ENCODE measurements at regions not wholly inside any gene's neighbourhood (a gene's known extent, or its start where the extent isn't known, plus 50 kb on each side); places are given as distances from the start of the nearest gene placed in this dataset.

DNA sequence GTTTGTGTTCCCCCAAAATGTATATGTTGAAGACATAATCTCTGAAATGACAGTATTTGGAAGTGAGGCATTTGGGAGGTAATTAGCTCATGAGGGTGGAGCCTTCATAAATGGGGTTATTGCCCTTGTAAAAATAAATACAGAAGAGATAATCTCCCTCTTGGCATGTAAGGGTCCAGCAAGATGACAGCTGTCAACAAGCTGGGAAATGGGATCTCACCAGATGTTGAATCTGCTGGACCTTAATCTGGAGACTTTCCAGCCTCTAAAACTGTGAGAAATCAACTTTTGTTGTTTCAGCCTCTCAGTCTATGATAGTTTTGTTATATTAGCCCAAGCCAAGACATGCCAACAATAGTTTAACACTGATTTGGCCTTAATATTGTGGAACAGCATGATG, 438.2 kb upstream of the PCDH7 start:
- ChIA-PET CTCF (no interaction called here), POLR2A (no interaction called here)
- no peak overlapping the region for H3K4me3 ChIP-seq (ENCODE audit: low read depth, low read length)
- no peak for DNase-seq (ENCODE audit: low read depth, low spot score)
- TF ChIP-seq, protein P1, sequence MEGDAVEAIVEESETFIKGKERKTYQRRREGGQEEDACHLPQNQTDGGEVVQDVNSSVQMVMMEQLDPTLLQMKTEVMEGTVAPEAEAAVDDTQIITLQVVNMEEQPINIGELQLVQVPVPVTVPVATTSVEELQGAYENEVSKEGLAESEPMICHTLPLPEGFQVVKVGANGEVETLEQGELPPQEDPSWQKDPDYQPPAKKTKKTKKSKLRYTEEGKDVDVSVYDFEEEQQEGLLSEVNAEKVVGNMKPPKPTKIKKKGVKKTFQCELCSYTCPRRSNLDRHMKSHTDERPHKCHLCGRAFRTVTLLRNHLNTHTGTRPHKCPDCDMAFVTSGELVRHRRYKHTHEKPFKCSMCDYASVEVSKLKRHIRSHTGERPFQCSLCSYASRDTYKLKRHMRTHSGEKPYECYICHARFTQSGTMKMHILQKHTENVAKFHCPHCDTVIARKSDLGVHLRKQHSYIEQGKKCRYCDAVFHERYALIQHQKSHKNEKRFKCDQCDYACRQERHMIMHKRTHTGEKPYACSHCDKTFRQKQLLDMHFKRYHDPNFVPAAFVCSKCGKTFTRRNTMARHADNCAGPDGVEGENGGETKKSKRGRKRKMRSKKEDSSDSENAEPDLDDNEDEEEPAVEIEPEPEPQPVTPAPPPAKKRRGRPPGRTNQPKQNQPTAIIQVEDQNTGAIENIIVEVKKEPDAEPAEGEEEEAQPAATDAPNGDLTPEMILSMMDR (IDR thresholded peaks at IDR 0.05; ENCODE audit: insufficient read depth, low read length, missing control alignments), result no peak

DNA sequence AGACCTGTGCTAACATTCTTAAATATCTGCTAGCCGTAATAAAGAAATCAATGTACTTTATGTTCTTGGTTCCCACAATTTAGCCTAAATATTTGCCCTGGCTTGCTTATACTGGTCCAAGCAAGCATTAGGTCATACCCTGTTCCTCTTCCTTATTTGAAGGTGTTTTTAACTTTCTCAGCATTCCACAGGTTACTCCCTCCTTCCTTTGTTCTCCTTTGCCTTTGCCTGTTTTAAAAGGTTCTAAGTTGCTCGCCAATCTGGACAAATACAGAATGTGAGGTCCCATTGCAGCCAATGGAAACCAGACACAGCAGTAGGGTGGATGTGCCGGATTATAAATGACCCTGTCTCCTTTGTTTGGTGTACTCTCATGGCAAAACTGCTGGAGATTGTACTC, 436.8 kb upstream of the PCDH7 start:
- ChIA-PET POLR2A (no interaction called here), CTCF (no interaction called here)
- DNase-seq (ENCODE audit: low read depth, low spot score), result no peak
- H3K4me3 ChIP-seq (ENCODE audit: low read depth, low read length), result no peak overlapping the region
- TF ChIP-seq, protein P1 (IDR thresholded peaks at IDR 0.05; ENCODE audit: insufficient read depth, low read length, missing control alignments), result no peak

DNA sequence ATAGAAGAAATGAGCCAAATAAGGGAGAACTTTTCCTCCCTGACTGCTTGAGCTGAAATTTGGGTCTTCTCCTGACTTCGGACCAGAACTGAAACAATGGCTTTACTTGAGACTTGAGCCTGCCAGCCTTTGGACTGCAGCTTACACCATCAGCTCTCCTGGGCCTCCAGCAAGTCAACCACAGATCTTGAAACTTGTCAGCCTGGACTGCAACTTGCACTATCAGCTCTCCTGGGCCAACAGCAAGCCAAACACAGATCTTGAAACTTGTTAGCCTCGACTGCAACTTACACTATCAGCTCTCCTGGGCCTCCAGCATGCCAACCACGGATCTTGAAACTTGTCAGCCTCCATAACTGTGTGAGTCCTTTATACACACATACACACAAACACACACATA, 425.9 kb upstream of the PCDH7 start:
- no peak for DNase-seq (ENCODE audit: low read depth, low spot score)
- ChIA-PET CTCF (no interaction called here), POLR2A (no interaction called here)
- no peak overlapping the region for H3K4me3 ChIP-seq (ENCODE audit: low read depth, low read length)
- TF ChIP-seq, protein P1 (IDR thresholded peaks at IDR 0.05; ENCODE audit: insufficient read depth, low read length, missing control alignments), result no peak

DNA sequence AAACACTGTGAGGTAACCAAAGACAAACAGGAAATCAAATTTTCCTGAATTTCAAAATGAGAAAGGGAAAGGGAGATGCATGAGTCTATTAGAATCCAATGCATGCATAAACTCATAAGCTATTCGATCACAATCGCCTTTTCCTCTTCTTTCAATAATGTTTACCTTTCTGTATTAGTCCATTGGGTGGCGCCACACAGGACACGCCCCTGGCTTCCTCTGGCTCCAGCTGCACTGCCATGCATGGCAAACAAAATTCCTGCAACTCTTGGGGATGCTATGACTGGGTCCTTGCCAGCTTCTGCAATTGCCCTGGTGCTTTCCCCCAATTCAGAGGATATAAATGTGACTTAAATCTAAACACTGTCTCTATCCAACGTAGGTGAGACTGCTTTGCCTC, 424.5 kb upstream of the PCDH7 start:
- CTCF ChIA-PET, result no interaction called here

DNA sequence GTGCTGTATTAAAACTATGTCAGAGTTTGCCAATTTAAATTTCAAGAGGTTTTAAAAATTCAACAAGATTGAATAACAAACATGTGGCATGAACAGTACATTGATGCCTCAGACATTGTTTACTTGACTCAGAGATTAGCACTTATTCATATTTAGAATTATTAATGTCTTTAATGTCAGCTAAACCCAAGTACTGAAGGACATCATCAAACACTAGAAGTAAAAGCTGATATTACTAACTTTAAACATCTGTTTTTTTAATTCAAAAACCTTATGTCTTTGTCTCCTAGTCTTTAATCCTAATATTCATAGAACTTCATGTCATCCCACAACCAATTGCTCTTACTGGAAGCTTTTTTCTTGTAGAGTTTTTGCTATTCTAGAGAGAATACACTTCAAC, 406.2 kb upstream of the PCDH7 start:
- CTCF ChIA-PET, result no interaction called here
- H3K4me3 ChIP-seq (ENCODE audit: low read depth, low read length), result no peak overlapping the region
- no peak for DNase-seq (ENCODE audit: low read depth, low spot score)
- TF ChIP-seq, protein P1 (IDR thresholded peaks at IDR 0.05; ENCODE audit: insufficient read depth, low read length, missing control alignments), result no peak
- POLR2A ChIA-PET, result no interaction called here

More for the DNA sequence above, 424.5 kb upstream of the PCDH7 start:
- DNase-seq (ENCODE audit: low read depth, low spot score), result no peak
- POLR2A ChIA-PET, result no interaction called here
- no peak overlapping the region for H3K4me3 ChIP-seq (ENCODE audit: low read depth, low read length)
- TF ChIP-seq, protein P1 (IDR thresholded peaks at IDR 0.05; ENCODE audit: insufficient read depth, low read length, missing control alignments), result no peak

DNA sequence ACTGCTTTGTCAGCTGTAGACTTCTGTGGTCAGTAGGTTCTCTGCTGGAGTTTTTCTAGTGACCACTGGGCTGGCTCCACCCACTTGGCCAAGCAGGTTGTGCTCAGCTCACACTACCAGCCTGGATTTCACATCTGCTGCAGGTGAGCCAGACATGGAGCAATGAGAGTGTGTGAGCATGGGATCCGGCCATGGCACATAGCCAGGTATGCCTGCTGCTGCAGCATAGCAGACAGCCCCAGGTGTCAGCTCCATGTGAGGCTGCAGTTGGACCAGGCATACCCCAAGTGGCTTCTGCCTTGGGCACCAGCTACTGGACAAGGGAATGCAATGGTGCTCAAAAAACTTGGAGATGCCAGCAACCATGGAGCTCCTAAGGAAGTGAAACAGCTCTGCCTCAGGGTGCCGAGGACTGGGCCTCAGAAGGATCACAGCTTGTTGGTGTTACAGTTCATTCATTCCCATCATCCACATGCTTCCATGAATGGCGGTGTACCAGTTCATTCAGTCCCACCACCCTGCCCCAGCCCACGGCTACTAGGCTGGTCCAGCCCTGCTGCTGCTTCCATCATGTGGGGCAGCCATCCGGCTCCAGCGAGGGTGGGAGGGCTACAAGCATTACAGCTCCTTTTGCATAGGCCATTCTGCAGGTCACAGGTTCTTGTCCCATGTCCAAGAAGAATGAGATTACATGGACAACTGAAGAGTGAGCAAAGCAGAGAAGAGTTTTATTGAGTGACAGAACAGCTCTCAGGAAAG, 389.1 kb upstream of the PCDH7 start:
- no peak overlapping the region for H3K4me3 ChIP-seq (ENCODE audit: low read depth, low read length)
- DNase-seq (ENCODE audit: low read depth, low spot score), result no peak
- TF ChIP-seq, protein P1 (IDR thresholded peaks at IDR 0.05; ENCODE audit: insufficient read depth, low read length, missing control alignments), result no peak
- POLR2A ChIA-PET, result no interaction called here
- CTCF ChIA-PET, result no interaction called here
